ENCODE measurements at regions not wholly inside any gene's neighbourhood (a gene's known extent, or its start where the extent isn't known, plus 50 kb on each side); places are given as distances from the start of the nearest gene placed in this dataset.

- TF ChIP-seq CTCF (IDR thresholded peaks at IDR 0.05 in 4 of 5, conservative IDR thresholded peaks at IDR 0.05 in 1 of 5) = no peak
- TF ChIP-seq POLR2A (IDR thresholded peaks at IDR 0.05) = no peak
These were observed 485.9 kb downstream of the EFNA5 start for GRCh38 chr5:107184871-107185270.
